GM19193 (cell line): ENCODE measurements at regions not wholly inside any gene's neighbourhood (a gene's known extent, or its start where the extent isn't known, plus 50 kb on each side); places are given as distances from the start of the nearest gene placed in this dataset.

Source experiments
- POLR2A ChIP-seq: IDR thresholded peaks from 4 replicates; pipeline ENCODE4 v1.6.1; 2011; ENCODE audit not compliant: insufficient read depth, insufficient read length; ENCODE audit errors: extremely low read depth

GRCh38 chr3:75395580-75396315, 268.4 kb upstream of the FRG2C start:
- no peak for TF ChIP-seq POLR2A

DNA sequence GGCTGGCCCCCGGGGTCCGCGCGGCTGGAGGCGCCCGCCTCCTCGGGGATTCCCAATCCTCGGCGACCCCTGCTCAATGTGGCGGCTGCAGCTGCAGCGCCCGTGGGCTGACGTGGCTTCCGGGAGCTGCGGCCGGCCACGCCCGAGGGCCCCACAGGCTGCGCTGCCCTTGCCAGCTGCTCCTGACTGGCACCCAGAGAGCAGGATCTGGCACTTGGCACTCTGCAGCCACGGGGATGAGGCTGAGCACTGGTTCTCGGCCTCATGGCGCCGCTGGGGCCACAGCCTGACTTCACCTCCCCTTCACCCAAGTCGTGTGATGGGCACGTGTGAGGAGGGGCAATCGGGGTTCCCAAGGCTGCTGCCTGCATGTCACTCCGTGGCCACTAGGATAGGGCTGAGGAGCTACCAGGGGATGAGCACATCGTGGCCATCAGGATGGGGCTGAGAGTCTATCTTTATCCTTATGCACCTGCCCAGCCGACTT, 267.8 kb upstream of the FRG2C start:
- no peak for TF ChIP-seq POLR2A

DNA sequence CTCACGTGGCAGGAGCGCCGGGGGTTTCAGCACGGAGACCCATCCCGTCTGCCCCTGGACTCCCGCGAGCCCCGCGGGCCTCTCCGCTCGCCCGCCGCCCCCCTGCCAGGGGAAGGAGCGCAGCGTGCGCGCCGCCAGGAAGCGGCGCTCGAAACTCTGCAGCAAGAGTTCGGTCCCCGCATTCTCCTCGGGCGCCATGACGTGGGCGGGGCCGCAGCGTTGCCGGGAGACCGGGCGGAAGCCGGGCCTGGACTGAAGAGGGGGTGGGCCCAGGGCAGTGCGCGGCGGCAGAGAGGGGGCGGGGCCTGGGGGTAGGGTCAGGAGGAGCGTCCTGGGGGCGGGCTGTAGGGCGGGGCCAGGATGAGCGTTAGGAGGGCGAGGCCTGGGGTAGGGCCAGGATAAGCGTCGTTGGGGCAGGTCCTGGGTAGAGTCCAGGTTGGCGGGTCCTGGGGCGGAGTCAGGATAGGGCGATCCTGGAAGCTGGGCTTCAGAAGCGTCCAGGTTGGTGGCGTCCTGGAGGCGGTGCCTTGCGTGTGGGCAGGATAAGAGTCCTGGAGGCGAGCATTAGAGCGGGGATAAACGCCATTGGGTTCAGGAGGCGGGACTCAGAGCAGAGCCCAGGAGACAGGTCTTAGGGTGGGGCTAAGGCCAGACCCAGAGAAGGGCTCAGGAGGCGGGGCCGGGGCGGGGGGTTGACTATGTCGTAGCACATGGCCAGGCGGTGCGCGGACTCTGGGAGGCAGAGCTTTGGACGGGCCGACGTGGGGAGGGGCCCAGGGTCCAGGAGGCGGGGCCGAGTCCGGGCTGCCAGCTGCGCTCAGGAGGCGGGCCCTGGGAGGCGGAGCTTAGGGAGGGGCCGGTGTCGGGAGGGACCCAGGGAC, 229.0 kb upstream of the FRG2C start:
- TF ChIP-seq POLR2A, result peak; percentile 35

- TF ChIP-seq POLR2A, result no peak
Measured at GRCh38 chr3:75506603-75507002, 157.5 kb upstream of the FRG2C start.

- no peak for TF ChIP-seq POLR2A
Measured at GRCh38 chr3:75610773-75611172, 53.4 kb upstream of the FRG2C start.
